Right atrium auricular region (tissue), 2 donors: ENCODE measurements at regions not wholly inside any gene's neighbourhood (a gene's known extent, or its start where the extent isn't known, plus 50 kb on each side); places are given as distances from the start of the nearest gene placed in this dataset.
"Not testable (repeated sequence)": the region's sequence is repeated elsewhere in the genome, so short reads cannot be mapped to it uniquely, and the experiment has no call there.

ENCODE experiments used
- DNase-seq: peaks from one replicate; pipeline ENCODE4 v3.0.0-alpha.2; 2019; ENCODE audit warnings: low spot score
- H3K27ac ChIP-seq, 2 donors: fragments of 200-600 bp; sonication (generic); 1 replicate in 1 of 2; 2 replicates in 1 of 2; pipeline ENCODE4 v1.5.1; 2016 to 2019
- H3K27me3 ChIP-seq, 2 donors: fragments of 200-600 bp; sonication (generic); one replicate each; pipeline versions ENCODE4 v1.5.1 to v1.6.0; 2017 to 2019
- H3K36me3 ChIP-seq: fragments of 200-600 bp; sonication (generic); one replicate; pipeline ENCODE4 v1.5.1; 2016
- H3K4me1 ChIP-seq, 2 donors: fragments of 200-600 bp; sonication (generic); one replicate each; pipeline versions ENCODE4 v1.5.1 to v1.6.0; 2017 to 2019
- H3K4me3 ChIP-seq, 2 donors: fragments of 200-600 bp; sonication (generic); 1 replicate in 1 of 2; 2 replicates in 1 of 2; pipeline ENCODE4 v1.5.1; 2017 to 2019; ENCODE audit warnings: mild to moderate bottlenecking in 1 of 2, moderate library complexity in 1 of 2
- H3K9me3 ChIP-seq, 2 donors: fragments of 200-600 bp; sonication (generic); one replicate each; pipeline ENCODE4 v1.5.1; 2019
- TF ChIP-seq, protein P1 (sequence below), 2 donors: fragments of 200-600 bp; sonication (generic); IDR thresholded peaks; one replicate each; pipeline ENCODE4 v1.5.1; 2019; ENCODE audit warnings: antibody characterized with exemption in 2 of 2

DNA sequence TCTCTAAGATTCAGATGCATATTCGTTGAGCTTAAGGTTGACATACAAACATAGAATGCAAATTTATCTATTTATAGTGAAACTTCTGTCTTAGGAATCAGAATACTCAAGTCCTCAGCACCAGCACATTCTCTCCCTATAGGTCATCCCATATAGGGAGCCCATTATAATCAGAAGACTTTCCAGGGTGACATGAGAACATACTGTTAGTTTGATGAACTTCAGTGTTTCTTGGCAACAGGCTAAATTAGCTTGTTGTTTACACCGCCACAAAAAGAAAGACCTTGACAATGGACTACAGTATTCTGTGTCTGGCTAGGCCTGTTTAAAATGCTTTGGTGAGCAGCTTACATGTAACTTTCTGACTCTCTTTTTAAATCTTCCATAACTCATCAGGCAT, 104.2 kb downstream of the TAF11L14 start:
- Histone ChIP-seq H3K27me3 (no peaks in the 10 kb centered on the region), H3K9me3 (no peaks in the 10 kb centered on the region), H3K27ac (no peak overlapping the region), H3K4me3 (no peak overlapping the region), H3K36me3 (no peaks in the 10 kb centered on the region), H3K4me1 (no peaks in the 10 kb centered on the region)
- no peak for DNase-seq
- TF ChIP-seq, protein P1, sequence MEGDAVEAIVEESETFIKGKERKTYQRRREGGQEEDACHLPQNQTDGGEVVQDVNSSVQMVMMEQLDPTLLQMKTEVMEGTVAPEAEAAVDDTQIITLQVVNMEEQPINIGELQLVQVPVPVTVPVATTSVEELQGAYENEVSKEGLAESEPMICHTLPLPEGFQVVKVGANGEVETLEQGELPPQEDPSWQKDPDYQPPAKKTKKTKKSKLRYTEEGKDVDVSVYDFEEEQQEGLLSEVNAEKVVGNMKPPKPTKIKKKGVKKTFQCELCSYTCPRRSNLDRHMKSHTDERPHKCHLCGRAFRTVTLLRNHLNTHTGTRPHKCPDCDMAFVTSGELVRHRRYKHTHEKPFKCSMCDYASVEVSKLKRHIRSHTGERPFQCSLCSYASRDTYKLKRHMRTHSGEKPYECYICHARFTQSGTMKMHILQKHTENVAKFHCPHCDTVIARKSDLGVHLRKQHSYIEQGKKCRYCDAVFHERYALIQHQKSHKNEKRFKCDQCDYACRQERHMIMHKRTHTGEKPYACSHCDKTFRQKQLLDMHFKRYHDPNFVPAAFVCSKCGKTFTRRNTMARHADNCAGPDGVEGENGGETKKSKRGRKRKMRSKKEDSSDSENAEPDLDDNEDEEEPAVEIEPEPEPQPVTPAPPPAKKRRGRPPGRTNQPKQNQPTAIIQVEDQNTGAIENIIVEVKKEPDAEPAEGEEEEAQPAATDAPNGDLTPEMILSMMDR (IDR thresholded peaks at IDR 0.05), result no peak

DNA sequence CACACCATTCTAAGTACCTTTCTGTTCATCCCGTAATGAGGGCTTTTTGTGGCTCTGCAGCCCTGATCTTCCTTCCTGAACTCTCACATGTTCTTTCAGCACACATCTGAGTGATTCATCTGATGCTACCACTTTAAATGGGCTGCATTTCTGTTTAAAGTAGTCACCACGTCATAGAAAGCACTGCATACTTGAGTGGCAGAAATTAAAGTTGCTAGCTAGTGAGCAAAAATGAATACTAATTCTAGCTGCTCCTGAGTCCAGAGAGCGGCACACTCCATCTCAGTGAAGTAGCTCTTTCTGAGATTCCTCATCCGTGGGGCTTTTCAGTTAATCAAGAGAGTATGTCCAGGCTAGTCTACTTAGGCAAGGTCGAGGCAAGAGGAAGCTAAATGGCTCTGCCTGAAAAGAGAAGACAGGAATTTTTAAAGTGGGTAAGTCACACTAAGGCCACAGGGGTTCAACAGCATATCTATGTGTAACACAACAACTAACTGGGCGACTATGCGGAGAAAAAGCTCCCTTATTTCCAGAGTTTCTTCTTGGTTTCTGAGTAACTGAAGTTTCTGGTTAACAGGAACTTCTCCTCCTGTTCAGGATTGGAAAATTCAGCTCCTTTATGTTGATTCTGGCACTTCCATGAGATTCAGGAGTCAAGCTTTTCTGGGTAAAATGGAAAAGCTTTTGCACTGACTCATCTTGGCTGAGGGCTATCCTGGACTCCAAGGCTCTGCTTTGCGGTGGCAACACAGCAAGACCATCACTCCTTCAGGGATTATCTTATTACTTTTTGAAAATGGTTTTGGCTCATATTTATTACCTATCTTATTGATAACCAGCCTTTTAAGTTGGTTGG, 109.5 kb downstream of the TAF11L14 start:
- Histone ChIP-seq H3K27me3 (no peaks in the 10 kb centered on the region), H3K4me1 (no peaks in the 10 kb centered on the region), H3K9me3 (no peaks in the 10 kb centered on the region), H3K36me3 (no peaks in the 10 kb centered on the region), H3K27ac (no peak overlapping the region), H3K4me3 (no peak overlapping the region)
- no peak for DNase-seq
- TF ChIP-seq, protein P1 (IDR thresholded peaks at IDR 0.05), result no peak

DNA sequence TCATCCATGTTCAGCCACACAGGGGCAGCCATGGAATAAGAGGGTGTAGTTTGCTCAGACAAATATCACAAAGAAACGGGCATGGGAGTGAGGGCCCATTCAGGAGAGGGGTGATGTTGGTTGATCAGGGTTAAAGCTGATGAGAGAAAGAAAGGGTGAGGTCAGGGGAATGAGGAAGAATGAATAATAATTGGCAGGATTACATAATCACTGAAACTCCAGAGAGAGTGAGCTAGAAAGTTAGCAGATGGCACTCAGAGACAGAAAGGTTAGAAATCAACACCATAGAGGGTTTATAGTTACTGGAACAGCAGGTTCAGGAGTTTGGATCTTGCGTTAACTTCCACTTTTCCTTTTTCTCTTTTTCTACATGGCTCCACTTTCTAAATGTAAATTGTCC, 113.9 kb downstream of the TAF11L14 start:
- DNase-seq, result no peak
- H3K36me3 ChIP-seq, result no peaks in the 10 kb centered on the region
- H3K4me1 ChIP-seq, result no peaks in the 10 kb centered on the region
- H3K4me3 ChIP-seq, result no peak overlapping the region
- no peaks in the 10 kb centered on the region for H3K27me3 ChIP-seq
- H3K9me3 ChIP-seq, result no peaks in the 10 kb centered on the region
- no peak overlapping the region for H3K27ac ChIP-seq
- TF ChIP-seq, protein P1 (IDR thresholded peaks at IDR 0.05), result no peak

DNA sequence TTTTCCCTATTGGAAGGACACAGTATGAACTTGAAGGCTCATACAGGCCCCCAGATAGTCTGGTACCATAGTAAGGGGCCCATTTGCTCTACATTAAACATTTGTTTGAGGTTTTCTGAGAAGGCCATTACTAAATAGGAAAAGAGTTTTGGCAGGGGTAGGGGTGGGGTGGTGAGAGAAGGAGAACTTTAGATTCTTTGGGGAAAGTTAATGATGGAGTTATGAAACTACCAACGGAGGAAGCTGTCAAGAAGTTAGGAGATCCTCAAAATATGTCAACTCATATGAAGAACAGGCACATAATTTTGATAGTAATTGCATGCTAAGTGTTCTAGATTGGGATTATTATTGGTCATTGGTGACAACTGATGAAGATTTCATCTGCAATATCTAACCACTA, 114.7 kb downstream of the TAF11L14 start:
- no peak for DNase-seq
- Histone ChIP-seq H3K27ac (no peak overlapping the region), H3K36me3 (no peaks in the 10 kb centered on the region), H3K4me1 (no peaks in the 10 kb centered on the region), H3K9me3 (no peaks in the 10 kb centered on the region), H3K27me3 (no peaks in the 10 kb centered on the region), H3K4me3 (no peak overlapping the region)
- TF ChIP-seq, protein P1 (IDR thresholded peaks at IDR 0.05), result no peak

DNA sequence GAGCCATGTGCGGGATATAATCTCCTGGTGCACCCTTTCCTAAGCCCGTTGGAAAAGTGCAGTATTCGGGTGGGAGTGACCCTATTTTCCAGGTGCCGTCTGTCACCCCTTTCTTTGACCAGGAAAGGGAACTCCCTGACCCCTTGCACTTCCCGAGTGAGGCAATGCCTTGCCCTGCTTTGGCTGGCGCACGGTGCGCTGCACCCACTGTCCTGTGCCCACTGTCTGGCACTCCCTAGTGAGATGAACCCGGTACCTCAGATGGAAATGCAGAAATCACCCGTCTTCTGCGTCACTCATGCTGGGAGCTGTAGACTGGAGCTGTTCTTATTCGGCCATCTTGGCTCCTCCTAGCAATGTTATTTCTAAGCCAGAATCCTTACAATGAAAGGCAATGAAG, 121.1 kb downstream of the TAF11L14 start:
- DNase-seq, H3K9me3 ChIP-seq, H3K27me3 ChIP-seq, H3K4me3 ChIP-seq, H3K27ac ChIP-seq, H3K4me1 ChIP-seq, H3K36me3 ChIP-seq: not testable (repeated sequence)

DNA sequence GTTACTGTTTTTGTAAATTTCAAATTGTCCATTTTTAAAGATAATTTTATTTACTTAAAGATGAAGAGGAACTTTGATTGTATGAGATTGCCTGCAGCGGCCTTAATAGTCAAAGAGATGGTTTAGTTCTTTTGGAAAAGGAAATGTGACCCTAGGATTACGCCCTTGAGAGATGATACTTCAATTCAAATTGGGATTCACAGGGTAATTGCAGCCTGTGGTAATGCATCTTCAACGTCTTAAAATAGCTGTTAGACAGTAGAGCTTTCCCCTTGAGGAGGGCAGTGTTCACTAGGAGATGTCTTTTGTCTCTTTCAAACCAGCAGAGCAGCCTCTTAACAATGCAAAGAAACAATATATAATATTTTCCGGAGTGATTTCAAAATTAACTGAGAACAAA, 127.1 kb downstream of the TAF11L14 start:
- TF ChIP-seq, protein P1 (IDR thresholded peaks at IDR 0.05), result no peak
- DNase-seq, result no peak
- no peaks in the 10 kb centered on the region for H3K4me1 ChIP-seq
- no peaks in the 10 kb centered on the region for H3K9me3 ChIP-seq
- no peak overlapping the region for H3K4me3 ChIP-seq
- H3K36me3 ChIP-seq, result no peaks in the 10 kb centered on the region
- no peaks in the 10 kb centered on the region for H3K27me3 ChIP-seq
- H3K27ac ChIP-seq, result no peak overlapping the region
